A673 (cell line): ENCODE measurements at regions not wholly inside any gene's neighbourhood (a gene's known extent, or its start where the extent isn't known, plus 50 kb on each side); places are given as distances from the start of the nearest gene placed in this dataset.

Source experiments
- BruUV-seq: library from RNA; stranded (reverse); fragments of 400-500 nt; replicated peaks from 2 replicates; lab custom pipeline; 2021; lab: Mats Ljungman, UMichigan
- CTCF ChIA-PET: fragments of 300-600 bp; sonication (Branson Sonifier 250); formaldehyde crosslinking; loops from one replicate; lab custom pipeline; 2022; ENCODE audit warnings: antibody characterized with exemption; lab: Charles Lee
- POLR2A ChIA-PET: fragments of 300-600 bp; sonication (Branson Sonifier 250); formaldehyde crosslinking; loops from one replicate; lab custom pipeline; 2022; ENCODE audit warnings: antibody characterized with exemption; ENCODE audit not compliant: low non-redundant PET; lab: Charles Lee
- DNase-seq: peaks from one replicate; pipeline ENCODE4 v3.0.0-alpha.2; 2015; ENCODE audit warnings: low spot score
- H3K27ac ChIP-seq: fragments of 200-600 bp; sonication (generic); 2 replicates; pipeline ENCODE4 v1.5.1; 2016; ENCODE audit warnings: mixed run types, low read depth, mild to moderate bottlenecking, mixed read lengths, antibody characterized with exemption, low read length; ENCODE audit not compliant: poor library complexity, severe bottlenecking
- H3K27me3 ChIP-seq: fragments of 200-600 bp; sonication (generic); replicated peaks from 2 replicates; pipeline ENCODE4 v1.6.1; 2017; ENCODE audit warnings: mixed run types, low read depth, mild to moderate bottlenecking, mixed read lengths, antibody characterized with exemption, low read length; ENCODE audit not compliant: insufficient read depth, poor library complexity
- H3K36me3 ChIP-seq: fragments of 200-600 bp; sonication (generic); 2 replicates; pipeline ENCODE4 v1.6.1; 2016; ENCODE audit warnings: mixed run types, mild to moderate bottlenecking, mixed read lengths, antibody characterized with exemption, low read length; ENCODE audit not compliant: insufficient read depth, poor library complexity, severe bottlenecking
- H3K4me1 ChIP-seq: fragments of 200-600 bp; sonication (generic); 2 replicates; pipeline ENCODE4 v1.6.1; 2017; ENCODE audit warnings: mixed run types, mild to moderate bottlenecking, mixed read lengths, antibody characterized with exemption, low read length; ENCODE audit not compliant: insufficient read depth, poor library complexity, severe bottlenecking
- H3K4me3 ChIP-seq: fragments of 200-600 bp; sonication (generic); 2 replicates; pipeline ENCODE4 v1.5.1; 2016; ENCODE audit warnings: low read depth, mixed run types, mild to moderate bottlenecking, mixed read lengths, low read length; ENCODE audit not compliant: poor library complexity, severe bottlenecking
- H3K9me3 ChIP-seq: fragments of 200-600 bp; sonication (generic); 2 replicates; pipeline ENCODE4 v1.6.1; 2016; ENCODE audit warnings: mixed run types, low read depth, mild to moderate bottlenecking, mixed read lengths, antibody characterized with exemption, low read length; ENCODE audit not compliant: poor library complexity, severe bottlenecking
- EZH2 ChIP-seq: fragments of 200-600 bp; sonication (generic); IDR thresholded peaks from 2 replicates; pipeline ENCODE4 v1.6.1; 2017; ENCODE audit warnings: borderline replicate concordance, low read depth, mild to moderate bottlenecking, mixed read lengths, antibody characterized with exemption, low read length; ENCODE audit not compliant: poor library complexity, severe bottlenecking
- intact Hi-C: fragments of 100-400 bp; cut with micrococcal nuclease; formaldehyde crosslinking; loops from one replicate; pipeline ENCODE4 v1.10.0; 2022; ENCODE audit not compliant: unreplicated experiment
- TF ChIP-seq, protein P1 (sequence below): fragments of 300-800, 200-600 bp; sonication (generic); conservative IDR thresholded peaks from 2 replicates; pipeline ENCODE4 v1.5.1; 2017; ENCODE audit warnings: low read depth, mild to moderate bottlenecking, antibody characterized with exemption, low read length, moderate library complexity, mixed read lengths

DNA sequence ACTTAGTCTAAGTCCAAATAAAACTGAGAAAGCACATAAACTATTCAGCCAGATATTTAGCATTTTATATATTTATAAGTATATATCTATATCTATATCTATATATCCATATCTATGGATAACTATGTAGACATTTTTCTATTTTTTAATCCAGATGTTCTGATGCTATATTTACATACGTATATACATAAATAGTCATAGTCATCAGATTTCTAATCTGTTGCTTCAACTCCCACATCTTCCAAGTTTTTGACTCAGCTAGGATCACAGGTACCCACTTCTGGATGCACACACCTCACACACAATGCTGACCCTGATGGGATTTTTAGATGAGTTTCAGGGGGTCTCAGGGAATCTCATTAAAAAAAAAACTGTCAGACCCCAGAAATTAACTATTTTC, 52.2 kb upstream of the ZC3H11B start:
- Histone ChIP-seq H3K27me3 (peaks cover 54% of the 10 kb centered on the region), H3K27ac (no peak overlapping the region), H3K4me1 (peaks cover 1% of the 10 kb centered on the region), H3K36me3 (no peaks in the 10 kb centered on the region), H3K9me3 (no peaks in the 10 kb centered on the region), H3K4me3 (no peak overlapping the region)
- TF ChIP-seq, protein P1, sequence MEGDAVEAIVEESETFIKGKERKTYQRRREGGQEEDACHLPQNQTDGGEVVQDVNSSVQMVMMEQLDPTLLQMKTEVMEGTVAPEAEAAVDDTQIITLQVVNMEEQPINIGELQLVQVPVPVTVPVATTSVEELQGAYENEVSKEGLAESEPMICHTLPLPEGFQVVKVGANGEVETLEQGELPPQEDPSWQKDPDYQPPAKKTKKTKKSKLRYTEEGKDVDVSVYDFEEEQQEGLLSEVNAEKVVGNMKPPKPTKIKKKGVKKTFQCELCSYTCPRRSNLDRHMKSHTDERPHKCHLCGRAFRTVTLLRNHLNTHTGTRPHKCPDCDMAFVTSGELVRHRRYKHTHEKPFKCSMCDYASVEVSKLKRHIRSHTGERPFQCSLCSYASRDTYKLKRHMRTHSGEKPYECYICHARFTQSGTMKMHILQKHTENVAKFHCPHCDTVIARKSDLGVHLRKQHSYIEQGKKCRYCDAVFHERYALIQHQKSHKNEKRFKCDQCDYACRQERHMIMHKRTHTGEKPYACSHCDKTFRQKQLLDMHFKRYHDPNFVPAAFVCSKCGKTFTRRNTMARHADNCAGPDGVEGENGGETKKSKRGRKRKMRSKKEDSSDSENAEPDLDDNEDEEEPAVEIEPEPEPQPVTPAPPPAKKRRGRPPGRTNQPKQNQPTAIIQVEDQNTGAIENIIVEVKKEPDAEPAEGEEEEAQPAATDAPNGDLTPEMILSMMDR = no peak
- no peak for TF ChIP-seq EZH2
- no TSS peak for BruUV-seq
- intact Hi-C loops = no loop called here
- DNase-seq = no peak
- ChIA-PET POLR2A (no interaction called here), CTCF (no interaction called here)

DNA sequence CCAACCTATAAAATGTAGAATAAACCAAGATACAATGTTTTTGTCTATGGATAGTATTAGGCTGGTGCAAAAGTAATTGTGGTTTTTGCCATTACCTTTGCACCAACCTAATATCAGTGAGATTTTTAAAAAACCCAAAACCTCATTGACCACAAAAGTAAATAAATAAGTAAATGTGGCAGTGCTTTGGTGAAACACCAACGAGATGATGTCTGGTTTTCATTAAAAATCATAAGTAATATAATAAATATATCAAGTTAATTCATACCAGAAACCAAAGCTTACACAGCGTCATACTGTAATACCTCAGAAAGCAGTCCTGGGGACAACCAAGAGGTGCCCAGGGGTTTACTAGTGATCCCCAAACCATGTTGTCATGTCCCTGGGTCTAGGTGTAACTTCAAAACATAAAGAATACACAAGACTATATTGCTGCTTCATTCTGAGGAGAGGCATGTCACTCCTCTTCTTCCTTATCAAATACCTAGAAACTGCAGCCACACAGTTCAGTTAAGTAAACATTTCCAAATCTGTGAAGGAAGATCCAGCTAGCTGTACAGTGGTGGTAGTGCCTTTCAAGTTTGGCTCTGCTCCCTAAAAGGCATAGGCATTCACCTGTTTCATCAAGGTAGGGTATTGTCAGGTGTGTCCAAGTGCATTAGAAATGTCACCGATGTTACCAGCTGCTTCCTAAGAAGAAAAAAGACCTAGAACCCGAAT, 51.6 kb upstream of the ZC3H11B start:
- DNase-seq = no peak
- Histone ChIP-seq H3K9me3 (no peaks in the 10 kb centered on the region), H3K4me3 (no peak overlapping the region), H3K4me1 (peaks cover 7% of the 10 kb centered on the region), H3K36me3 (no peaks in the 10 kb centered on the region), H3K27ac (no peak overlapping the region), H3K27me3 (peaks cover 48% of the 10 kb centered on the region)
- no peak for TF ChIP-seq EZH2
- TF ChIP-seq, protein P1 = no peak
- BruUV-seq = no TSS peak
- POLR2A ChIA-PET = no interaction called here
- CTCF ChIA-PET = no interaction called here
- intact Hi-C loops = loop anchor here (5.0 kb wide), 1 partner anchor 148 kb away; no protein-coding TSS in a partner anchor
